ENCODE measurements at regions not wholly inside any gene's neighbourhood (a gene's known extent, or its start where the extent isn't known, plus 50 kb on each side); places are given as distances from the start of the nearest gene placed in this dataset.
A peak's percentile ranks its signal among the peaks of the same experiment; 100 is the strongest.
"Not testable (repeated sequence)": the region's sequence is repeated elsewhere in the genome, so short reads cannot be mapped to it uniquely, and the experiment has no call there.

DNA sequence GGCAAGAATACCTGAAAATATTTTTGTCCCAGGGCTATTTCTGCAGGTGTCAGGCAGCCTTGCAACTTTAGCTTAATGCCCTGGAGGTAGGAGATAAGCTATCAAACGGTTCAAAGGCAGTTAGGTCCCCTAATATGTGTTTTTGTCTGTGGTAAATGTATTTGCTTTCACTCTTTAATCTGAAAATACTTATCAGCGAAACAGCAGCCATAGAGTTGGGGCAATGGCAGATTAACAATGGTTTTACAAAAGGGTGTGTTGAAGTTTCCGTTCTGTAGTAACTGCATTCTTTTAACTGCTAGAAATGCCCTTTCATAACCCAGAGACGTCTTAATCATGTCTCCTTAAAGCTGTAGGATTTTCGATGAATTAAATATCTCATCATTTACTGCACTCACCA lies 265.0 kb upstream of the TRIB2 start:
- no peak for DNase-seq (ENCODE audit: low read depth in 2 of 2)

DNA sequence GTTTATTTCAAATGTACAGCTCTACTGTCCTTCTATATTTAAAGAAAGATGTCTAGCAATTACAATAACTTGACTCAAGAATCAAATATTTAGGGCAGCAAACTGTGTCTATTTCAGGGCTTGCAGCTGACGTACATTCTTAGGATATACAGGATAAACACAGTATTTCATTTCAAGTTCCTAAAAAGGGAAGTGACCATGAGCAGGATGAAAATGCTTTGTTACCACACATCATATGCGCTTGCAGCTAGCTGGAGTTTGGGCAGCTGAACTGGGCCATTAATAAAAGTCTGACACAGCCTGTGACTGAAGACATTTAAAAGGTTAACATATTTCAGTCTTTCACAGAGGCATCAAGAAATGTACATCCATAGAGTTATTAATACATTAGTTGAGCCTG lies 264.6 kb upstream of the TRIB2 start:
- DNase-seq (ENCODE audit: low read depth in 2 of 2): no peak

DNA sequence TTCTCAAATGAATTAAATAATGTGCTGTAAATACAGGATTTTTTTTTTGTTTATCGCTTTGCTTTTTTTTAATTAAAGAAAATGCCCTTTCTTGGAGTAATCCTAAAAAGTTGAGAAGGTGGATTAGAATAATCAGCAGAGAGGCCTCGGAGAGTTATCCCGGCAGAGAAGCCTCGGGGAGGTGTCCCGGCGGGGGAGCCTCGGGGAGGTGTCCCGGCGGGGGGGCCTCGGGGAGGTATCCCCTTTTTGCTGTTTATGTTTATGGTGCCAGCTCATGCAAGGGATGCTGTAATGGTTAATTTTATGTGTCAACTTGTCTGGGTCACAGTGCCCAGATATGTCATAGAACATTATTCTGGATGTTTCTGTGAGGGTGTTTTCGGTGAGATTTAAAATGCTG lies 263.0 kb upstream of the TRIB2 start:
- DNase-seq (ENCODE audit: low read depth in 2 of 2): no peak

DNA sequence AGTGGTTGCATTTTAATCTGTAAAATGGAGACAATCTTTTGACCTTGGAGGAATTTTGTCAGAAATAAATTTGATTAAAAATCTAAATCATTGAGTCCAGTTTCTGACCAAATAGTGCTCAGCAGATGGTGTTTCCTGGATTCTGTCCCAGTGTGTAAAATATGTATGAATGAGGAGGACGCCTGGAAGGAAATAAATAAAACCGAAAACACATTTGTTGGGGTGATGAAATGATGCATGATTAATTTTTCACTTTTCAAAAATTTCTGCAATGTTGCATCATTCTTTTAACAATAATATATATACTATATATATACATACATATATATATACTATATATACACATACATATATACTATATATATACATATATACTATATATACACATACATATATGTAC lies 261.1 kb upstream of the TRIB2 start:
- DNase-seq (ENCODE audit: low read depth in 2 of 2): peak; percentile 42 to 44

DNA sequence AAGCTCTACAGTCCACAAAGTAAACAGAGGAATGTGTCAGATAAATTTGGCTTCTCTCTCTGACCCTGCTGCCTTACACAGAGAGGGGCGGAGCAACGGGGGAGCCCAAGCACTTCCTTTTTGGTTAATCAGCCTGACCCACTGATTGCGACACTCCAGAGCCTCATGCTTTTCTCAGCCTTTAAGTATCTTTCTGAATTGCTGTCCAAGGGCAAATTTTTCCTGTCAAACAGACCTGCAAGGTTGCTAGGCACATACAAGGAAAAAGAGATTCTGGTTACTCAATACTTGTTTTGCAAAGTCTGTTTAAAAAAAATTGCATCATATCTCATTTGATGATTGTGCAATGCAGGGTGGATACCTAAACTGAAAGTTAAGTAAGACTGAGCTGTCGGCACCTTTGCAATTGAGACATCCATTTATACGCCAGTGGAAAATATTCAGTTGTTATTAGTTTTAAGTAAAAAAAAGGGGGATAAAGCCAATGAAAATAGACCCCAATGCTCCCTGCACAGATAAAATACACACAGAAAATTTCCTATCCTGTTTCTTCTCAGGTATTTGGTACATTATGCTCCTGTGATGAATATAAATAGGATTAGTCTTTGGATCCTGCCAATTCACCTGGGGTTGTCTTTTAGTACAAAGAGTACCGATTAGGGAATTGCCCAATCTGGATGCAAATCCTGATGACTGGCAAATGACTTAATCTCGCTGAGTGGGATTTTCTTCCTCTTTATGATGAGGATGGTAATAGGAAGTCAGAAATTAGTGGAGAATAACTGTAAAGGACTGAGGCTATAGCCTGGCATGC lies 260.2 kb upstream of the TRIB2 start:
- DNase-seq (ENCODE audit: low read depth in 2 of 2): peak; percentile 98 to 99

DNA sequence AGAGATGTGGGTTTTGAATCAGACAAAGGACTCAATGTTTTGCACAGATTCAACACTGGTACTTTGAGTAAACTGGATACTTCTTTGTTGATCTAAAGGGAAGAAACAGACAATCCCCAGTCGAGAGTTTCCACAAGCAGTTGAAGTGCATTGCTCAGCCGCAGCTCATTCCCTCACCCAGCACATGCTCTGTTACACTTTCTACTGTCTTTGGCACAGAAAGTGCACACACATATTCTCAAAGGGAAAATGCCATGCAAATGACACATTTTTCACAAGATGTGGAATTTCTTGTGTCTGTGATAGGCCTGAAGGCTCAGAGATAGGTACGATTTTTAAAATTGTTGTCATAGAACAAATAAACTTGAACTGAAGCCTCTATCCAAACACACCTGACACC lies 258.9 kb upstream of the TRIB2 start:
- no peak for DNase-seq (ENCODE audit: low read depth in 2 of 2)

DNA sequence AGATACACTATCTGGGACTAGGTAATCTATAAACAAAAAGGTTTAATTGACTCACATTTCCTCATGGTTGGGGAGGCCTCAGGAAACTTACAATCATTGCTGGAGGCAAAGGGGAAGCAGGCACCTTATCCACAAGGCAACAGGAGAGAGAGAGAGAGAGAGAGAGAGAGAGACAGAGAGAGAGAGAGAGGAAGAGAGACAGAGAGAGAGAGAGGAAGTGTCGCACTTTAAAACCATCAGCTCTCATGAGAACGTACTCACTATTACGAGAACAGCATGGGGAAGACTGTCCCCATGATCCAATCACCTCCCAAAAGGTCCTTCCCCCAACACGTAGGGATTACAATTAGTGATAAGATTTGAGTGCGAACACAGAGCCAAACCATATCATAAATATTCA lies 253.5 kb upstream of the TRIB2 start:
- no peak for DNase-seq (ENCODE audit: low read depth in 2 of 2)

DNA sequence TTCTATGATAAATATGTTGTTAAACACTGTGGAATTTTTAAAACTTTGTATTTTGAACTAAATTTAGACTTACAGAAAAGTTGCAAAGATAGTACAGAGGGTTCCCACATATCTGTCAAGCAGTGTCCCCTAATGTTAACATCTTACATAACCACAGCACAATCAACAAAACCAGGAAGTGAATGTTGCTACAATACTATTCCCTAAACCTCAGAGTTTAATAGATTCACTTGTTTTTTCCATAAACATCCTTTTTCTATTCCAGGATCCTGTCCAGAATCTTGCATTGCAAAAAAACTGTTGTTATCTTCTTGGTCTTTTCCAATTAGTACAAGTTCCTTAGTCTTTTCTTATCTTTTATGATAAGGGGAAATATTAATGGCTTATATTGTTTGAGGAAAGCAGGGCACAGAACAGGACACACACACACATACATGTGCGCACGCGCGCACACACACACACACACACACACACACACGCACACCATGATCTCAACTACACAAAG lies 251.1 kb upstream of the TRIB2 start:
- DNase-seq (ENCODE audit: low read depth in 2 of 2): no peak

DNA sequence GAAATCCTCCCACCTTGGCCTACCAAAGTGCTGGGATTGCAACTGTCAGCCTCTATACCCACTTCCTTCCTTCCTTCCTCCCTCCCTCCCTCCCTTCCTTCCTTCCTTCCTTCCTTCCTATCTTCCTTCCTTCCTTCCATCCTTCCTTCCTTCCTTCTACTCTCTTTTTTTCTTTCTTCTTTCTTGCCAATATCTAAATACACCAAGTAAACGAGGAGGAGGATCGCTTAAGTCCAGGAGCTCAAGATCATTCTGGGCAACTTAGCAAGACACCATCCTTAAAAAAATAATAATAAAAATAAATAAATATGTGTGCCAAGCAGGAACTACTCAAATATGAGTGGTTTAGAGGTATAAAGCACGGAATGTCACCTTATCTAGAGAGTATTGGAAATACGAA lies 249.4 kb upstream of the TRIB2 start:
- no peak for DNase-seq (ENCODE audit: low read depth in 2 of 2)

DNA sequence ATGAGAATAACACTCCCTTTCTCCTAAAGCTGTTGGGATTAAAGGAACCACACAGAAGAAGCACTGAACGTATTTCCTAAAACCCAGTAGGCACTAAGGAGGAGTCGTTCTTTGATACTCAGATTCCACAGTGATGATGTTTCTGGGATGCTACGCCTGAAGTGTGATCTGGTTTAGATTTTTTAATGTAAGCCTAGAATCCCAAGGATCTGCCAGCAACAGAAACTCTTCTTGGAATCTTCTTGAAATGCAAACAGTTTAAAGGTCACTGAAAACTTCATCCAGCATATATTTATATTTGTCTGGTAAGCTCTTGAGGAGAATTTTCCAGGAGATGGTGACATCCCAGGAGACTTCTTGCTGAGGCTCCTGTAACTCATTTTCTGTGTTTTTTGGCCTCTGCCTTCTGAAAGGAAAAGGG lies 247.6 kb upstream of the TRIB2 start:
- peak; percentile 55 to 59 for DNase-seq (ENCODE audit: low read depth in 2 of 2)

DNA sequence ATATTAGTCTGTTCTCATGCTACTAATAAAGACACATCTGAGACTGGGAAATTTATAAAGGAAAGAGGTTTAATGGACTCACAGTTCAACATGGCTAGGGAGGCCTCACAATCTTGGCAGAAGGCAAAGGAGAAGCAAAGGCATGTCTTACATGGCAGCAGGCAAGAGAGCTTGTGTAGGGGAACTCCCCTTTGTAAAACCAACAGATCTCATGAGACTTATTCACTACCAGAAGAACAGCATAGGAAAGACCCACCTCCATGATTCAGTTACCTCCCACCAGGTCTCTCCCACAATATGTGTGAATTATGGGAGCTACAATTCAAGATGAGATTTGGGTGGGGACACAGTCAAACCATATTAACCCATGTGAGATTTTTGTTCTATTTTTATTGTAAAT lies 244.5 kb upstream of the TRIB2 start:
- DNase-seq (ENCODE audit: low read depth in 2 of 2): not testable (repeated sequence)

DNA sequence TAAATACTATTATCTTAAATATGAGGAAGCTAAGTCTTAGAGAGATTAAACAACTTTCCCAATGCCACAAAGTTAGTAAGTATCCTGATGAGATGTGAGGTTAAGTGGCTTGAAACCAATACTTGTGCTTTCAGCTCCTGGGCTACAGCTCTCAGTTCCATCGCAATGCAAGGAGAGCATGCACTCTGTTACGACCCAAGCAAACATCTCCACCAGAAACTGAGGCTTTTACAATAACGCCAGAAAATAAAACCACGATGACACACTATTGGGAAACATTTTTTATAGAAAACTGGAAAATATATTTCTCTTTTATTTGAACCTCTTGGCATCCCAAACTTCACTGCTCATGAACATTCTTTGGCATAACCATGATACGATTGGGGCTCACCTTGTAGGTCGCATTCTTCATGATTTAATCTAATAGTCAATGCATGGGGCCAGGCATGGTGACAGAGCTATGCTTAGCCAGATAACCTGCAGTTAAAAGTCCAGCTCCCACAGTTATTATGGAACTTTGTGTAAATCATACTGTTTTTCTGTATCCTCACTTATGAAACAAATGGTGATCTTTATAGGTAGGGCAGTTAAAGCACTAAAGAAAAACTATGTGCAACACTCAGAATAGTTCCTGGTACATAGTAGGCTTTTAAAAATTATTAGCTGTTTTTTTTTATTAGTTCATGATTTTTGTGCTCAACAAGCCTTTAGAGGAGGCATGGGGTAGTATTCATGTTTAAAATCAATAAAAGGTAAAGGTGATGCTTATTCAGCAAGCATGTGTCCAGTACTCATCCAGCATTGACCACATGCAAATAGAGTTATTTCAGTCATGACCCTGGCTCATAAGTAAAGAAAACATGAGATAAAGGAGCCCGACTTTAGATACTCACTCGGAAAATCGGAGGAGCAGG lies 238.3 kb upstream of the TRIB2 start:
- no peak for DNase-seq (ENCODE audit: low read depth in 2 of 2)

DNA sequence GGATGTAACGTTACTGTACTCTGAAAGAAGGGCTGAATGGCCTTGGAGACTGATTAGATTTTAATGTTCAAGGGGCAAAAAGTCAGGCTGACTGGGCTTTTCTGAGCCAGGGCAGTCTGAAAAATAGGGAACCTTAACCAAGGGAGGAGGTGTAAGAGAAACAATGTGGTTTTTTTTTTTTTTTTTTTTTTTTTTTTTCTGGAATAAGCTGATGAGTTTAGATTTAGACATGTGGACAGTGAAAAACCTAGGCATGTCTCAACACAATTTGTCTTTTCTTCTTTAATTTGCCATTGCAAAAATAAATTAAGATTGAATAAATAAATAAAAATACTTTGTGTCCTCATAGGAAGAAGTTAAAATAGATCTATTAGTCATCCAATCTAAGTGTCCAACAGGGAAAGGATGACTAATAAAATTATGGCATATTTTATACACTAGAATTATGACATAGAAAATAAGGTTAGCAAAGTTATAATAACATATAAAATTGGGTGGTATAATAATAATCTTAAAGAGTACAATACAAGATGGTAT lies 237.6 kb upstream of the TRIB2 start:
- no peak for DNase-seq (ENCODE audit: low read depth in 2 of 2)

DNA sequence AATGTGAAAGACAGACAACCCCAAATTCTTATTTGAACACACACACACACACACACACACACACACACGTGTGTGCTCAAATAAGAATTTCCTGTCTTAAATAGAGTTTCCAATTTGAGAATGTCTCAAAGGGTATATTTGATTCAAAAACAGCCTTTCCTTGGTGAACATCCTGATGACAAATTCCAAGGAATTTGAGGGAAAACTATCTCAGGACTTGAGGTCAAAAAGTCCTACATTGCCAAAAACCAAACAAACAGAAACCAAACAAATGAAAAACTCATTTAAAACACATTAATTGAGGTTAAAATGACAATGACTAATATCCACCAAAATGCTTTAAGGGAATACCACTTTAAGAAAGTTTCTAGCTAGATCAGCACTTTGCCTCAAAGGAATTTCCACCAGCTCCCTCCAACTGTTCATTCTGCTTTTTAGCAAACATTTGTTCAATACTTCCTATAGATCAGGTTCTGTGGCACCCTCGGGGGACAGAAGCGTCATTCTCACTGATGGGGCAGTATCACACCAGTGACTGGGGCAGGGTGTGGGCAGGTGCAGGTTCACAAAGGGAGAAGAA lies 232.1 kb upstream of the TRIB2 start:
- DNase-seq (ENCODE audit: low read depth in 2 of 2): no peak

DNA sequence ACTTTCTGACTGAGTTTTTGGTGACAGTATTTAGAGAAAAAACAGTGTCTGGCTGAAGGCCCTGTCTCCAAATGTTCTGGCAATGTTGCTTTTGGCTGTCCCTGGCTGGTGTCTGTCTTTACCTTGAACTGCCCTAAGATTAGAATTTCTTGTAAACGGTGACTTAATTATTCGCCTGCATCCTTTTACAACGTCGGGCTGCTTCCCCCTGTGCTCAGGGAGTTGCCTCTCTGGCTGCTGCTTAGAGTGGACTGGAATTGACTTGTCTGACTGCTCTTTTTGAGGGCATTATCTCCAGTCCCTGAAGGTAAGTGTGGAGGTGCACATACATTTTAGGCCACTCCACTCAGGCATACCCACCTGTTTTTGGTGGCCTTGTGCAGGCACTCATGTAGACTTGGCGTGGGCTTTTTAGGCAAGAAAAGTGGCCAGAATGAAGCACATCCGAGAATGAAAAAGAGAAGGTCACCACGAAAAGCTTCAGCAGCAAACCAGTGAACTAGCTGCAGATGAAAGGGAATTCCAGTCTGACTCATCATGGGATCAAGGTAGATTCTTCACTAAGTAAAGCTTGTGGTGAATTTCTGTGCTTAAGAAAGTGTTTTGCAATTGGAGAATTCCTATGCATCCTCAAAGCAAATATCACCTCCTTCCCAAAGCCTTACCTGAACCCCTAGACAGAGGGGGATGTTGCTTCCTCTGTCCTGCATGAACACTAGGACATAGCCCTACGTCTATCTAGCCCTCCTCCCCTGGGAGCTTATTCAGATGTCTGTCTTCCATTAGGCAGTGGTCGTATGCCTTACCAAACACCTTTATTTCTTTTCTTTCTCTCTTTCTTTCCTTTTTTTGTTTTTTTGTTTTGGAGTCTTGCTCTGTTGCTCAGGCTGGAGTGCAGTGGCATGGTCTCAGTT lies 230.3 kb upstream of the TRIB2 start:
- DNase-seq (ENCODE audit: low read depth in 2 of 2): no peak

DNA sequence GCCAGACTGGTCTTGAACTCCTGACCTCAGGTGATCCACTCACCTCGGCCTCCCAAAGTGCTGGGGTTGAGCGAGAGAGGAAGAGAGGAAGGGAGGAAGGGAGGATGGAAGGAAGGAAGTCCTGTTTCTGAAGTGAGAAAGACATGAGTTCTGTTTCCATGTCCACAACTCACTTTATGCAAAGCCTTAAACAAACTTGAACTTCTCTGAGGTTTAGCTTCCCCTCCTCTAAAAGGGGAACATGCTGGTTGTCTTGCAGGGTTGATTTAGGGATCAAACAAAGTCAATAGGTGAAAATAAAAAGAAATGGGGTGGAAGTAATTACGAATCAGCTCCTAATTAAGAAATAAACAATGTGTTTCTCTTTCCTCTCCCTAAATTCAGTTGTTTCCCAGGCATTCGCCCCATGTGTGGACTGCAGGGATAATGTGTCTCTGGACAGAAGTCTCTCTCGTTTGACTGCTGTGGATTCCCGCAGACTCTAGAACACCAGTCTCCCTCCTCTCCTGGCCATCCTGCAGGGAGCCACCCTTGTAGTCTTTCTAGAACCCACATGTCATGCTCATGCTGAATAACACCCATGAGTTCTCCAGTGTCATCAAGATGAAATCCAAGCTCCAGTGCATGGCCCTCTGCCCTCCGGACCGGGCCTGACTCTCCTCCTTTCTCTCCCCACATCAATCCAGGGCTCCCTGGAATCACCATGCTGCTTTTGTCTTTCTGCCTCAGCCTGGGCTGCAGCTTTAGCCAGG lies 229.3 kb upstream of the TRIB2 start:
- no peak for DNase-seq (ENCODE audit: low read depth in 2 of 2)

DNA sequence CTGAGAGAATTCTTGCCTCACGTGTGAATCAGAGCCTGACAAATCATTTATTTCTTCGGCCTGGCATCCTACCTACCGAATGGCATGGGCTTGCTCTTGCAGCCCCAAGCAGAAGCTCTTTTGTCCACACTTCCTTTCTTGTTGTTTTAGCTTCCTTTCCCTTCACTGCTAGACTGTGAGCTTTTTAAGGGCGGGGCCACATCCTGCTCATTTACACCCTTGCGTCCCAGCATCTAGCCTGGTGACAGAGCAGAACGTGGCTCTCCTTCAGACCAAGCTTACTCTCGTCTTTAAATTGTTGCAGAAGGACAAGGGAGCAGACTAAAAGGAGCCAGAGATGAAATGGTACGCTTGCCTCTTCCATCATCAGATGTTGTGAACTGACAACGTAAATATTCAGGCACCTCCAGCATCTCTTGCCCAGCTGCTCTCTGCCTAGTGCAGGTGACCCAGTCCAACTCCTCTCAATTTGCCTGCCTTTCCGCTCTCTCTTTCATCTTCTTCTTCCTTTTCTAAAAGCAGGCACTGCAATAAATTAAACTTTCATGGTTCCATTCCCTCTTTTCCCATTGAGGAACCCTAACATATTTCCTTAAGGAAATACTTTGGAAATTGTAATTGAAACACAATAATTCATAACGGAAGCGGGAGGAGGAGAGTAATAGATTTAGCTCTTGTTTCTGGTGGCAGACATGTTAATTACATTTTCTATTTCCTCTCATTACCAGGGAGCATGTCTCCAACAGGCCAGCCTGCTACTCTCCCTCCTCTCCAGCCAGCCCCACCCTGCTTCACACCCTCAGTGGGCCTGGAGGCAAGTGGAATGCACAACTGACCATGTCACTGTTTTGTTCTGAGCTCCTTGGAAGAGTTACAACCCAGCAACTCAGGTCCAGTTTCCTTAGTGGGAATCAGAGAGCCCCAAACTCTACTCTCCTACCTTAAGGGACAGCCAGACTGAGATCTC lies 228.1 kb upstream of the TRIB2 start:
- DNase-seq (ENCODE audit: low read depth in 2 of 2): no peak

DNA sequence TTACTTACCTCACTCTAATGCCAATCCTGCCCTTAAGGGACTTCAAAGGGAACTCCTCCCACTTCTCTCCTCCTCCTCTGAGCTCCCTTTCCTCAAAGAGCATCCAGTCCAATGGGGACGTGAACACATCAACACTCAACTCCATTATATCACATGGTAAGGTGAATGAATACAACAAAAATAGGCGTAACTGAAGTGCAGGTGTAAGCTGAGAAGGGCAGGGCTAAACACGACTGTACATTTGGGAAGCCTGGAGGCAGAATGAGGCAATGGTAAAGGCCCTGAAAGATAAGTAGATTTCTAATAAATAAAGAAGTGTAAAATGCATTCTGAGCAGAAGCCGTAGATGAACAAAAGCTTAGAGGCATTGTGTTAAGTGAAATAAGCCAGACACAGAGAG lies 226.1 kb upstream of the TRIB2 start:
- DNase-seq (ENCODE audit: low read depth in 2 of 2): no peak

DNA sequence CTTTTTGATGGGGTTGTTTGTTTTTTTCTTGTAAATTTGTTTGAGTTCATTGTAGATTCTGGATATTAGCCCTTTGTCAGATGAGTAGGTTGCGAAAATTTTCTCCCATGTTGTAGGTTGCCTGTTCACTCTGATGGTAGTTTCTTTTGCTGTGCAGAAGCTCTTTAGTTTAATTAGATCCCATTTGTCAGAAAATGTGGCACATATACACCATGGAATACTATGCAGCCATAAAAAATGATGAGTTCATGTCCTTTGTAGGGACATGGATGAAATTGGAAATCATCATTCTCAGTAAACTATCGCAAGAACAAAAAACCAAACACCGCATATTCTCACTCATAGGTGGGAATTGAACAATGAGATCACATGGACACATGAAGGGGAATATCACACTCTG lies 224.4 kb upstream of the TRIB2 start:
- not testable (repeated sequence) for DNase-seq (ENCODE audit: low read depth in 2 of 2)

All from fibroblast of skin of left biceps (primary cell).